IMR-90 (cell line): ENCODE measurements at regions not wholly inside any gene's neighbourhood (a gene's known extent, or its start where the extent isn't known, plus 50 kb on each side); places are given as distances from the start of the nearest gene placed in this dataset.

Experiments used
- ATAC-seq: fragments of 200-7000 bp; cut with Tn5 transposase; 2 replicates; pipeline ENCODE4 v1.9.1; 2020; ENCODE audit warnings: low read depth, mild to moderate bottlenecking, moderate library complexity
- BruUV-seq: library from RNA; stranded (reverse); fragments of 400-500 nt; replicated peaks from 2 replicates; lab custom pipeline; 2021; lab: Mats Ljungman, UMichigan
- CTCF ChIA-PET: fragments of 300-600 bp; formaldehyde crosslinking; extraction: SDS; loops from one replicate; lab custom pipeline; 2021; ENCODE audit warnings: antibody characterized with exemption; lab: Yijun Ruan, JAX
- POLR2A ChIA-PET: fragments of 300-600 bp; sonication (Branson Sonifier 250); formaldehyde crosslinking; loops from one replicate; lab custom pipeline; 2022; ENCODE audit warnings: antibody characterized with exemption; ENCODE audit not compliant: unreplicated experiment; lab: Charles Lee
- DNase-seq: peaks from one replicate; pipeline ENCODE4 v3.0.0; 2013
- H2AFZ ChIP-seq: replicated peaks from 2 replicates; pipeline ENCODE3; 2013; ENCODE audit warnings: low read length, mild to moderate bottlenecking; ENCODE audit not compliant: poor library complexity
- H2AK5ac ChIP-seq: 2 replicates; pipeline ENCODE4 v1.6.1; 2013; ENCODE audit warnings: low read depth, low read length, inconsistent platforms
- H2AK9ac ChIP-seq: replicated peaks from 2 replicates; pipeline ENCODE3; 2013; ENCODE audit warnings: mild to moderate bottlenecking, low read depth, low read length, moderate library complexity; ENCODE audit not compliant: poor library complexity
- H2BK120ac ChIP-seq: 2 replicates; pipeline ENCODE4 v1.6.1; 2013; ENCODE audit warnings: low read depth, low read length, inconsistent platforms
- H2BK15ac ChIP-seq: 3 replicates; pipeline ENCODE4 v1.6.1; 2013; ENCODE audit warnings: low read depth, low read length, inconsistent platforms
- H2BK20ac ChIP-seq: 2 replicates; pipeline ENCODE4 v1.6.1; 2013; ENCODE audit warnings: low read depth, mild to moderate bottlenecking, inconsistent platforms, low read length, moderate library complexity
- H2BK5ac ChIP-seq: 2 replicates; pipeline ENCODE4 v1.6.1; 2013; ENCODE audit warnings: mild to moderate bottlenecking, low read depth, low read length, inconsistent platforms; ENCODE audit not compliant: poor library complexity, severe bottlenecking
- H3K14ac ChIP-seq: replicated peaks from 2 replicates; pipeline ENCODE4 v1.6.1; 2013; ENCODE audit warnings: low read depth, low read length, inconsistent platforms
- H3K18ac ChIP-seq: 2 replicates; pipeline ENCODE4 v1.6.1; 2013; ENCODE audit warnings: low read depth, low read length, control low read depth
- H3K23ac ChIP-seq: 2 replicates; pipeline ENCODE4 v1.6.1; 2013; ENCODE audit warnings: low read depth, low read length, inconsistent platforms
- H3K27ac ChIP-seq: 2 replicates; pipeline ENCODE4 v1.5.1; 2013; ENCODE audit warnings: mild to moderate bottlenecking, control low read depth, low read length; ENCODE audit not compliant: insufficient read depth
- H3K27me3 ChIP-seq: 2 replicates; pipeline ENCODE4 v1.6.1; 2013; ENCODE audit warnings: low read length; ENCODE audit not compliant: control insufficient read depth, insufficient read depth
- H3K36me3 ChIP-seq: 2 replicates; pipeline ENCODE4 v1.6.1; 2013; ENCODE audit warnings: low read length, mixed read lengths; ENCODE audit not compliant: control insufficient read depth, insufficient read depth
- H3K4ac ChIP-seq: 2 replicates; pipeline ENCODE4 v1.6.1; 2013; ENCODE audit warnings: low read depth, low read length, inconsistent platforms
- H3K4me1 ChIP-seq: 2 replicates; pipeline ENCODE4 v1.6.1; 2013; ENCODE audit warnings: low read length, mixed read lengths; ENCODE audit not compliant: control insufficient read depth, insufficient read depth
- H3K4me2 ChIP-seq: 2 replicates; pipeline ENCODE4 v1.6.1; 2013; ENCODE audit warnings: low read depth, mild to moderate bottlenecking, control low read depth, low read length, moderate library complexity
- H3K4me3 ChIP-seq: 2 replicates; pipeline ENCODE4 v1.5.1; 2013; ENCODE audit warnings: low read depth, mild to moderate bottlenecking, control low read depth, low read length, moderate library complexity; ENCODE audit not compliant: insufficient read depth
- H3K56ac ChIP-seq: 2 replicates; pipeline ENCODE4 v1.6.1; 2013; ENCODE audit warnings: low read length, inconsistent platforms; ENCODE audit not compliant: insufficient read depth; ENCODE audit errors: extremely low read depth
- H3K79me1 ChIP-seq, 2 experiments: 2 replicates each; pipeline ENCODE4 v1.6.1; 2013; ENCODE audit warnings: low read length in 2 of 2, inconsistent platforms in 1 of 2, low read depth in 1 of 2
- H3K9ac ChIP-seq: 2 replicates; pipeline ENCODE4 v1.6.1; 2013; ENCODE audit warnings: low read depth, low read length, control low read depth
- H3K9me1 ChIP-seq: 2 replicates; pipeline ENCODE4 v1.6.1; 2013; ENCODE audit warnings: low read length, inconsistent platforms; ENCODE audit not compliant: insufficient read depth
- H3K9me3 ChIP-seq: 2 replicates; pipeline ENCODE4 v1.6.1; 2013; ENCODE audit warnings: low read length; ENCODE audit not compliant: control insufficient read depth, insufficient read depth
- H4K20me1 ChIP-seq: 2 replicates; pipeline ENCODE4 v1.6.1; 2013; ENCODE audit warnings: low read length, inconsistent platforms; ENCODE audit not compliant: insufficient read depth
- H4K5ac ChIP-seq: 2 replicates; pipeline ENCODE4 v1.6.1; 2013; ENCODE audit warnings: mild to moderate bottlenecking, low read depth, low read length, control low read depth
- H4K8ac ChIP-seq, 2 experiments: 2 replicates each; pipeline ENCODE4 v1.6.1; 2013; ENCODE audit warnings: low read depth in 2 of 2, low read length in 2 of 2, control low read depth in 1 of 2, inconsistent platforms in 1 of 2
- H4K91ac ChIP-seq: 2 replicates; pipeline ENCODE4 v1.6.1; 2013; ENCODE audit warnings: low read depth, low read length, inconsistent platforms; ENCODE audit not compliant: insufficient read depth
- CEBPB ChIP-seq: IDR thresholded peaks from 2 replicates; pipeline ENCODE4 v1.6.1; 2012; ENCODE audit warnings: low read depth, low read length, improper control_type of control experiment
- CTCF ChIP-seq: conservative IDR thresholded peaks from 2 replicates; pipeline ENCODE4 v1.5.1; 2012; ENCODE audit warnings: mild to moderate bottlenecking, low read depth, low read length, improper control_type of control experiment
- ELK1 ChIP-seq: fragments of 150-350 bp; IDR thresholded peaks from 2 replicates; pipeline ENCODE4 v1.6.1; 2016; ENCODE audit warnings: low read depth, mild to moderate bottlenecking, low read length, moderate library complexity, borderline replicate concordance
- FOS ChIP-seq: fragments of 150-350 bp; IDR thresholded peaks from 2 replicates; pipeline ENCODE4 v1.6.1; 2016; ENCODE audit warnings: low read depth, low read length
- MAFK ChIP-seq: IDR thresholded peaks from 2 replicates; pipeline ENCODE4 v1.6.1; 2012; ENCODE audit warnings: low read depth, low read length, improper control_type of control experiment
- MAZ ChIP-seq: IDR thresholded peaks from 2 replicates; pipeline ENCODE4 v1.6.1; 2012; ENCODE audit warnings: low read depth, mild to moderate bottlenecking, low read length, improper control_type of control experiment, moderate library complexity, borderline replicate concordance
- NFE2L2 ChIP-seq: fragments of 150-350 bp; IDR thresholded peaks from 2 replicates; pipeline ENCODE4 v1.6.1; 2016; ENCODE audit warnings: low read depth, mild to moderate bottlenecking, low read length
- POLR2A ChIP-seq: IDR thresholded peaks from 2 replicates; pipeline ENCODE4 v1.6.1; 2012; ENCODE audit warnings: mild to moderate bottlenecking, low read depth, low read length
- RAD21 ChIP-seq: IDR thresholded peaks from 2 replicates; pipeline ENCODE4 v1.6.1; 2012; ENCODE audit warnings: low read length, improper control_type of control experiment
- RCOR1 ChIP-seq: IDR thresholded peaks from 2 replicates; pipeline ENCODE4 v1.6.1; 2012; ENCODE audit warnings: mild to moderate bottlenecking, low read length, improper control_type of control experiment; ENCODE audit not compliant: insufficient replicate concordance
- RFX5 ChIP-seq: IDR thresholded peaks from 2 replicates; pipeline ENCODE4 v1.8.0; 2012; ENCODE audit warnings: low read depth, mild to moderate bottlenecking, low read length, moderate library complexity
- SMC3 ChIP-seq: fragments of 150-350 bp; IDR thresholded peaks from 2 replicates; pipeline ENCODE4 v1.6.1; 2016; ENCODE audit warnings: low read depth, mild to moderate bottlenecking, antibody characterized with exemption, low read length, moderate library complexity
- USF2 ChIP-seq: fragments of 150-350 bp; IDR thresholded peaks from 2 replicates; pipeline ENCODE4 v1.6.1; 2017; ENCODE audit warnings: mild to moderate bottlenecking, antibody characterized with exemption, low read length, low read depth
- WGBS, 2 experiments: methylation state at CpG; one replicate each; pipeline versions ENCODE4 v1.1.5 to v1.1.7; 2013; ENCODE audit warnings: missing lambda C conversion rate in 2 of 2; ENCODE audit not compliant: insufficient read length in 1 of 2; ENCODE audit errors: extremely low coverage in 2 of 2; 5-methylcytosine and 5-hydroxymethylcytosine counted together
- dilution Hi-C: fragments of 300-500 bp; cut with HindIII; formaldehyde crosslinking; loops from one replicate; pipeline ENCODE4 v1.14.3; 2018; ENCODE audit warnings: low sequenced_read_pairs; ENCODE audit not compliant: unreplicated experiment
- in situ Hi-C: fragments of 300-500 bp; cut with MboI; formaldehyde crosslinking; loops from 3 replicates; pipeline ENCODE4 v1.14.3; 2019; ENCODE audit warnings: low sequenced_read_pairs, inconsistent platforms, mixed read lengths
- intact Hi-C: fragments of 100-400 bp; cut with micrococcal nuclease; formaldehyde crosslinking; loops from 2 replicates; pipeline ENCODE4 v1.10.0; 2022

- Histone ChIP-seq H3K56ac (no peak overlapping the region), H3K27me3 (peaks cover 4% of the 10 kb centered on the region), H3K4me2 (no peak overlapping the region), H3K4me1 (no peaks in the 10 kb centered on the region), H3K4me3 (no peak overlapping the region), H3K23ac (no peak overlapping the region), H3K14ac (no peak overlapping the region), H3K79me1 (no peaks in the 10 kb centered on the region), H3K9ac (no peak overlapping the region), H4K8ac (no peak overlapping the region), H3K18ac (no peak overlapping the region), H3K9me3 (no peaks in the 10 kb centered on the region), H2BK20ac (no peak overlapping the region), H4K5ac (no peak overlapping the region), H2AK9ac (no peak overlapping the region), H3K27ac (no peak overlapping the region), H4K91ac (no peak overlapping the region), H2BK5ac (no peak overlapping the region), H4K20me1 (no peaks in the 10 kb centered on the region), H2BK120ac (no peak overlapping the region), H3K4ac (no peak overlapping the region), H2BK15ac (no peak overlapping the region), H2AK5ac (no peak overlapping the region), H3K36me3 (no peaks in the 10 kb centered on the region), H3K9me1 (no peaks in the 10 kb centered on the region), H2AFZ (no peak overlapping the region)
- TF ChIP-seq POLR2A (no peak), RAD21 (no peak), MAZ (no peak), RCOR1 (no peak), USF2 (no peak), RFX5 (no peak), CTCF (no peak), SMC3 (no peak), FOS (no peak), NFE2L2 (no peak), MAFK (no peak), ELK1 (no peak), CEBPB (no peak)
- DNase-seq (no peak), ATAC-seq (no peak)
- POLR2A ChIA-PET, result no interaction called here
- dilution Hi-C loops, result no loop called here
- CTCF ChIA-PET, result interaction anchor here (1.0 kb wide), 1 partner anchor 63 kb away, joined by 5 read pairs; no protein-coding TSS in a partner anchor
- in situ Hi-C loops, result no loop called here
- intact Hi-C loops, result no loop called here
- WGBS, 2 experiments, result no CpG with 5 or more reads among the region's 1 CpG
- BruUV-seq, result no TSS peak
Observed at GRCh38 chr13:106927421-106927820, 359.5 kb upstream of the ARGLU1 start.
